ENCODE measurements at regions not wholly inside any gene's neighbourhood (a gene's known extent, or its start where the extent isn't known, plus 50 kb on each side); places are given as distances from the start of the nearest gene placed in this dataset.

DNA sequence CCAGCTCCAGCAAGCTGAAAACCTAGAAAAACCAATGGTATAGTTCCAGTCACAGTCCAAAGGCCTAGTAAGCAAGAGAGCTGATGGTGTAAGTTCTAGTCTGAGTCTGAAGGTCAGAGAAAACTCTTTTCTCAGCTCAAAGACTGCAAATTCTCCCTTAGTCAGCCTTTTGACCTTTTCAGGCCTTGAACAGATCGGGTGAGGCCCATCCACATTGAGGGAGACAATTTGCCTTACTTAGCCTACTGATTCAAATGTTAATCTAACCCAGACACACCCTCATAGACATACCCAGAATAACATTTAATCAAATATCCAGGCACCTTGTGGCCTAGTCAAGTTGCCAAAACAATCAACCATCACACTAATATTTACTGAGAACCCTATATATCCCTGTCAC, 110.8 kb upstream of the KCNJ3 start (continued):
- TF ChIP-seq, protein P1, sequence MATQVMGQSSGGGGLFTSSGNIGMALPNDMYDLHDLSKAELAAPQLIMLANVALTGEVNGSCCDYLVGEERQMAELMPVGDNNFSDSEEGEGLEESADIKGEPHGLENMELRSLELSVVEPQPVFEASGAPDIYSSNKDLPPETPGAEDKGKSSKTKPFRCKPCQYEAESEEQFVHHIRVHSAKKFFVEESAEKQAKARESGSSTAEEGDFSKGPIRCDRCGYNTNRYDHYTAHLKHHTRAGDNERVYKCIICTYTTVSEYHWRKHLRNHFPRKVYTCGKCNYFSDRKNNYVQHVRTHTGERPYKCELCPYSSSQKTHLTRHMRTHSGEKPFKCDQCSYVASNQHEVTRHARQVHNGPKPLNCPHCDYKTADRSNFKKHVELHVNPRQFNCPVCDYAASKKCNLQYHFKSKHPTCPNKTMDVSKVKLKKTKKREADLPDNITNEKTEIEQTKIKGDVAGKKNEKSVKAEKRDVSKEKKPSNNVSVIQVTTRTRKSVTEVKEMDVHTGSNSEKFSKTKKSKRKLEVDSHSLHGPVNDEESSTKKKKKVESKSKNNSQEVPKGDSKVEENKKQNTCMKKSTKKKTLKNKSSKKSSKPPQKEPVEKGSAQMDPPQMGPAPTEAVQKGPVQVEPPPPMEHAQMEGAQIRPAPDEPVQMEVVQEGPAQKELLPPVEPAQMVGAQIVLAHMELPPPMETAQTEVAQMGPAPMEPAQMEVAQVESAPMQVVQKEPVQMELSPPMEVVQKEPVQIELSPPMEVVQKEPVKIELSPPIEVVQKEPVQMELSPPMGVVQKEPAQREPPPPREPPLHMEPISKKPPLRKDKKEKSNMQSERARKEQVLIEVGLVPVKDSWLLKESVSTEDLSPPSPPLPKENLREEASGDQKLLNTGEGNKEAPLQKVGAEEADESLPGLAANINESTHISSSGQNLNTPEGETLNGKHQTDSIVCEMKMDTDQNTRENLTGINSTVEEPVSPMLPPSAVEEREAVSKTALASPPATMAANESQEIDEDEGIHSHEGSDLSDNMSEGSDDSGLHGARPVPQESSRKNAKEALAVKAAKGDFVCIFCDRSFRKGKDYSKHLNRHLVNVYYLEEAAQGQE (IDR thresholded peaks at IDR 0.05; ENCODE audit: unreplicated experiment) = no peak
- no peak for TF ChIP-seq EZH2 (IDR thresholded peaks at IDR 0.05; ENCODE audit: low read depth, unreplicated experiment)
- TF ChIP-seq, protein P2, sequence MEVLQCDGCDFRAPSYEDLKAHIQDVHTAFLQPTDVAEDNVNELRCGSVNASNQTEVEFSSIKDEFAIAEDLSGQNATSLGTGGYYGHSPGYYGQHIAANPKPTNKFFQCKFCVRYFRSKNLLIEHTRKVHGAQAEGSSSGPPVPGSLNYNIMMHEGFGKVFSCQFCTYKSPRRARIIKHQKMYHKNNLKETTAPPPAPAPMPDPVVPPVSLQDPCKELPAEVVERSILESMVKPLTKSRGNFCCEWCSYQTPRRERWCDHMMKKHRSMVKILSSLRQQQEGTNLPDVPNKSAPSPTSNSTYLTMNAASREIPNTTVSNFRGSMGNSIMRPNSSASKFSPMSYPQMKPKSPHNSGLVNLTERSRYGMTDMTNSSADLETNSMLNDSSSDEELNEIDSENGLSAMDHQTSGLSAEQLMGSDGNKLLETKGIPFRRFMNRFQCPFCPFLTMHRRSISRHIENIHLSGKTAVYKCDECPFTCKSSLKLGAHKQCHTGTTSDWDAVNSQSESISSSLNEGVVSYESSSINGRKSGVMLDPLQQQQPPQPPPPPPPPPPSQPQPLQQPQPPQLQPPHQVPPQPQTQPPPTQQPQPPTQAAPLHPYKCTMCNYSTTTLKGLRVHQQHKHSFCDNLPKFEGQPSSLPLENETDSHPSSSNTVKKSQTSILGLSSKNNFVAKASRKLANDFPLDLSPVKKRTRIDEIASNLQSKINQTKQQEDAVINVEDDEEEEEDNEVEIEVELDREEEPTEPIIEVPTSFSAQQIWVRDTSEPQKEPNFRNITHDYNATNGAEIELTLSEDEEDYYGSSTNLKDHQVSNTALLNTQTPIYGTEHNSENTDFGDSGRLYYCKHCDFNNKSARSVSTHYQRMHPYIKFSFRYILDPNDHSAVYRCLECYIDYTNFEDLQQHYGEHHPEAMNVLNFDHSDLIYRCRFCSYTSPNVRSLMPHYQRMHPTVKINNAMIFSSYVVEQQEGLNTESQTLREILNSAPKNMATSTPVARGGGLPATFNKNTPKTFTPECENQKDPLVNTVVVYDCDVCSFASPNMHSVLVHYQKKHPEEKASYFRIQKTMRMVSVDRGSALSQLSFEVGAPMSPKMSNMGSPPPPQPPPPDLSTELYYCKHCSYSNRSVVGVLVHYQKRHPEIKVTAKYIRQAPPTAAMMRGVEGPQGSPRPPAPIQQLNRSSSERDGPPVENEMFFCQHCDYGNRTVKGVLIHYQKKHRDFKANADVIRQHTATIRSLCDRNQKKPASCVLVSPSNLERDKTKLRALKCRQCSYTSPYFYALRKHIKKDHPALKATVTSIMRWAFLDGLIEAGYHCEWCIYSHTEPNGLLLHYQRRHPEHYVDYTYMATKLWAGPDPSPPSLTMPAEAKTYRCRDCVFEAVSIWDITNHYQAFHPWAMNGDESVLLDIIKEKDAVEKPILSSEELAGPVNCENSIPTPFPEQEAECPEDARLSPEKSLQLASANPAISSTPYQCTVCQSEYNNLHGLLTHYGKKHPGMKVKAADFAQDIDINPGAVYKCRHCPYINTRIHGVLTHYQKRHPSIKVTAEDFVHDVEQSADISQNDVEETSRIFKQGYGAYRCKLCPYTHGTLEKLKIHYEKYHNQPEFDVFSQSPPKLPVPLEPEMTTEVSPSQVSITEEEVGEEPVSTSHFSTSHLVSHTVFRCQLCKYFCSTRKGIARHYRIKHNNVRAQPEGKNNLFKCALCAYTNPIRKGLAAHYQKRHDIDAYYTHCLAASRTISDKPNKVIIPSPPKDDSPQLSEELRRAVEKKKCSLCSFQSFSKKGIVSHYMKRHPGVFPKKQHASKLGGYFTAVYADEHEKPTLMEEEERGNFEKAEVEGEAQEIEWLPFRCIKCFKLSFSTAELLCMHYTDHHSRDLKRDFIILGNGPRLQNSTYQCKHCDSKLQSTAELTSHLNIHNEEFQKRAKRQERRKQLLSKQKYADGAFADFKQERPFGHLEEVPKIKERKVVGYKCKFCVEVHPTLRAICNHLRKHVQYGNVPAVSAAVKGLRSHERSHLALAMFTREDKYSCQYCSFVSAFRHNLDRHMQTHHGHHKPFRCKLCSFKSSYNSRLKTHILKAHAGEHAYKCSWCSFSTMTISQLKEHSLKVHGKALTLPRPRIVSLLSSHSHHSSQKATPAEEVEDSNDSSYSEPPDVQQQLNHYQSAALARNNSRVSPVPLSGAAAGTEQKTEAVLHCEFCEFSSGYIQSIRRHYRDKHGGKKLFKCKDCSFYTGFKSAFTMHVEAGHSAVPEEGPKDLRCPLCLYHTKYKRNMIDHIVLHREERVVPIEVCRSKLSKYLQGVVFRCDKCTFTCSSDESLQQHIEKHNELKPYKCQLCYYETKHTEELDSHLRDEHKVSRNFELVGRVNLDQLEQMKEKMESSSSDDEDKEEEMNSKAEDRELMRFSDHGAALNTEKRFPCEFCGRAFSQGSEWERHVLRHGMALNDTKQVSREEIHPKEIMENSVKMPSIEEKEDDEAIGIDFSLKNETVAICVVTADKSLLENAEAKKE (CRISPR knock-in tag; IDR thresholded peaks at IDR 0.05) = no peak

DNA sequence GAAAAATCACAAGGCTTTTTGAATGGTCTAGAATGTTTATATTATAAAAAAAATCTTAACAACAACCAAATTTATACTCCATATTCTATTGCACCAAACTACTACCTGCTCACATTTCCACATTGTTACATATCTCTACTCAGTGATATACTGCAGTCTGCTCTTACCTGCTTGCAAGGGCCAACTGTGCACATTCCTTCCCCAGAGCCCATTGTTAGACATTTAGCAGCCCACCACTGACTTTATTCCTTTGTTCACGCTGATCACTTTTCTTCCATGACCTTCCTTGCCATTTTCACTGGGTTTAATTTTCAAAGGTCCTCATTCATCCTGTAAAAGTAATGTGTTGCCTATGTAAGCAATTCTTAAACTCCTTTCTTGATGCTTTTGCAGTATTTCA, 109.7 kb upstream of the KCNJ3 start:
- Histone ChIP-seq H3K9me2 (ENCODE audit: insufficient read depth) (no peaks in the 10 kb centered on the region), H3K36me3 (ENCODE audit: insufficient read depth) (no peaks in the 10 kb centered on the region), H3K4me2 (peak overlapping the region; percentile 36), H3K4me3 (0 out of 2 replicates have a peak overlapping the region, but pooled peaks have one; percentile 4), H2AFZ (no peak overlapping the region), H4K20me1 (replicated peaks; ENCODE audit: insufficient read depth) (no peaks in the 10 kb centered on the region), H3K4me1 (ENCODE audit: insufficient read depth) (peaks cover 48% of the 10 kb centered on the region), H3F3A (replicated peaks; ENCODE audit: low read depth) (no peaks in the 10 kb centered on the region), H3K27ac (ENCODE audit: low read depth) (peak overlapping the region; percentile 88), H3K79me2 (replicated peaks; ENCODE audit: insufficient read depth) (no peaks in the 10 kb centered on the region), H3K27me3 (ENCODE audit: insufficient read depth) (no peaks in the 10 kb centered on the region)
- H3K36me3 Mint-ChIP-seq (ENCODE audit: low read depth) = no peaks in the 10 kb centered on the region
- DNase-seq (ENCODE audit: low spot score) (peak; percentile 44), ATAC-seq (peak; percentile 72)
- TF ChIP-seq JUNB (IDR thresholded peaks at IDR 0.05; ENCODE audit: unreplicated experiment) = no peak
- no peak for TF ChIP-seq STAT1 (IDR thresholded peaks at IDR 0.05; ENCODE audit: unreplicated experiment)
- peak overlapping the region; percentile 91 for H3K27ac Mint-ChIP-seq
- H3K4me1 Mint-ChIP-seq = peaks cover 48% of the 10 kb centered on the region
- no peaks in the 10 kb centered on the region for H3K9me3 Mint-ChIP-seq
- peaks cover 3% of the 10 kb centered on the region for H3K27me3 Mint-ChIP-seq (ENCODE audit: insufficient read depth, low read depth, poor library complexity)
- H3K4me3 Mint-ChIP-seq = no peak overlapping the region; the same call in 2 of the 3 replicates
